GM18519 (cell line): ENCODE measurements at regions not wholly inside any gene's neighbourhood (a gene's known extent, or its start where the extent isn't known, plus 50 kb on each side); places are given as distances from the start of the nearest gene placed in this dataset.
"Not testable (repeated sequence)": the region's sequence is repeated elsewhere in the genome, so short reads cannot be mapped to it uniquely, and the experiment has no call there.

Source experiments
- ATAC-seq: cut with Tn5 transposase; IDR thresholded peaks from one replicate; pipeline ENCODE4 v1.9.1; 2021; ENCODE audit warnings: mild to moderate bottlenecking, moderate library complexity; ENCODE audit not compliant: unreplicated experiment, low FRiP score

DNA sequence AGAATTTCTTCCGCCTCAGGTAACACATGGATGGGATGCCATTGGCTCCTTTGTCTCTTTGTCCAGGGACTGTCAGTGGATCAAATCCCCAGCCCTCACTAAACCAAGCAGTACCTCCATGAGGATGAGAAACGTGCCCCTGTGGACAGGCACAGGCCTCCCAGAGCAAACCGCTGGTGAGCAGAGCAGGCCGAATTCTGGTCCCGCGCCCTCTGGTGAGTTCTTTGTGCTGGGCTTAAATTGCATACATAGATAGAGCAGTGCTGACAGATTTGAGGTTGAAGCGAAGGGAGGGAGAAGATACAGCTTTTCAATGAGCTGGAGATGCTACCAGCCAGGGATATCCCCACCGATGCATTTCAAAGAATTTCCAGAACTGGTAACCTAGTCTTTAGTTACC is 143.8 kb downstream of the HSD17B3 start:
- no peak for ATAC-seq

DNA sequence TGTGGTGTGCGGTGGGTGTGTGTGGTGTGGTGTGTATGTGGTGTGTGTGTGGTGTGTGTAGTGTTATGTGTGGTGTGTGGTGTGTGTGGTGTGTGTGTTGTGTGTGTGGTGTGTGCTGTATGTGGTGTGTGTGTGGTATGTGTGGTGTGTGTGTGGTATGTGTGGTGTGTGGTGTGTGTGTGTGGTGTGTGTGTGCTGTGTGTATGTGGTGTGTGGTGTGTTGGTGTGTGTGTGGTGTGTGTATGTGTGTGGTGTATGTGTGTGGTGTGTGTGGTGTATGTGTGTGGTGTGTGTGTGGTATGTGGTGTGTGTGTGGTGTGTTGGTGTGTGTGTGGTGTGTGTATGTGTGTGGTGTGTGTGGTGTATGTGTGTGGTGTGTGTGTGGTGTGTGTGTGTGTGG is 144.3 kb downstream of the HSD17B3 start:
- ATAC-seq = no peak

DNA sequence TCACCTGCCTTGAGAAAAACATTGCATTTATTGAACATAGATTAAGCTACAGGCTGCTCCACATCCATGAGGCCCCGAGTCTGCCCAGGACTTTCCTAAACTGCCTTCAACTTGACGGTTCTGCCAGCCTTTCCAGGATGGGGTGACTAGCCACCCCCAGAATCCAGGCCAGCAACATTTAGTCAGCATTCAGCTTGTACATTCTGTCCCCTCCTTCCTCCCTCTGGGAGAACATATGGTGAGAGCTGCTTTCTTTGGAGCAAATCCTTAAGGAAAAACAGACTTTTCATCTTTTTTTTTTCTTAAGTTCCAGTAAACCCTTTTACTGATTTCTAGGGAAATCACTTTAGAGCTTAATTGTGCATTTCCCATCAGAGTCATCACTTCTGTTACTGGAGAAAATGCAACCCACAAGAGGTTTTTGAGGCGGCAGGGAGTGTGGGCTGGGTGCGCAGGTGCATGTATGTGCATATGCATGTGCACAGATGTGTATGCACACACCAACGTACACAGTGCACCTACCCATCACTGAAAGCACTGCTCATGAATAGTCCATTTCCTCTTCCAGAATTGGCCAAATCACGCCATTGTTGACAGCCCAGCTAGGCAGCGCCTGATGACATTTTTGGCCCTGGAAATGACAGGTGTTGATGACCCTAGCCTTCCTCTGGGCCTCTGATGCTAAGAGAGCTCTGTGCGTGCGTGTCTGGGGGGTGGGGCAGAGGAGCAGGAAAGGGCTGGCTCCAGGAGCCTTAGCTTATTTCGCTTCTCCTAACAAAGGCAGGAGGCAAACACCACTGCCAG is 145.6 kb downstream of the HSD17B3 start:
- no peak for ATAC-seq

DNA sequence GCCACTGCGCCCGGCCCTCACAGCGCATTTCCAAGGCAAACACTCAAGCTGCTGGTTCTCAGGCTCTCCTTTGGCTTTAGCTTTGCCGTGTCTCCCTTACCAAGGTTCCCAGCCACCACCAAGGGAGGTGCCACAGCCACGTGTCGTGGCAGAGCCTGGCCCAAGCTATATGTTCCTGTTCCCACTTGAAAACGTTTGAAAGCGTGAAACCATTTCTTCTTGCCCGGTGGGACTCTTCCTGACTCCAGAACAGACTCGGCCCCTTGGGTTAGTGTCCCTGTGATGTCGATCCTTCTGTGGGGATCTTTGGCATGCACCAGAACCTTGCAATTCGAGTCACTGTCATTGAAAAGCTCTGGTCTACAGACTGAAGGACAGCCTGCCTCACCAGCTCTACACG is 147.9 kb downstream of the HSD17B3 start:
- no peak for ATAC-seq

DNA sequence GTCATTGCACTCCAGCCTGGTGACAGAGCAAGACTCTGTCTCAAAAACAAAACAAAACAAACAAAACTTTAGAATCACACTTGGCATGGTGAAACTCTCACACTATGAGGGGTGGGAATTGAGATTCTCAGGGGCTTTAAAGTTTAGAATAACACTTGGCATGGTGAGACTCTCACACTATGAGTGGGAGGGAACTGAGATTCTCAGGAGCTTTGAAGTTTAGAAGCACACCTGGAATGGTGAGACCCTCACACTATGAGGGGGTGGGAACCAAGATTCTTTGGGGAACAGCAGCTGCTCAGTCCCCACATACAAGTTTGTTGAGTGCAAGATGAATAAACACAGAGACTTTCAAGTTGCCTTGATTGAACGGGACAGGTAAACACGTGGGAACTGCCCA is 149.4 kb downstream of the HSD17B3 start:
- ATAC-seq = no peak

DNA sequence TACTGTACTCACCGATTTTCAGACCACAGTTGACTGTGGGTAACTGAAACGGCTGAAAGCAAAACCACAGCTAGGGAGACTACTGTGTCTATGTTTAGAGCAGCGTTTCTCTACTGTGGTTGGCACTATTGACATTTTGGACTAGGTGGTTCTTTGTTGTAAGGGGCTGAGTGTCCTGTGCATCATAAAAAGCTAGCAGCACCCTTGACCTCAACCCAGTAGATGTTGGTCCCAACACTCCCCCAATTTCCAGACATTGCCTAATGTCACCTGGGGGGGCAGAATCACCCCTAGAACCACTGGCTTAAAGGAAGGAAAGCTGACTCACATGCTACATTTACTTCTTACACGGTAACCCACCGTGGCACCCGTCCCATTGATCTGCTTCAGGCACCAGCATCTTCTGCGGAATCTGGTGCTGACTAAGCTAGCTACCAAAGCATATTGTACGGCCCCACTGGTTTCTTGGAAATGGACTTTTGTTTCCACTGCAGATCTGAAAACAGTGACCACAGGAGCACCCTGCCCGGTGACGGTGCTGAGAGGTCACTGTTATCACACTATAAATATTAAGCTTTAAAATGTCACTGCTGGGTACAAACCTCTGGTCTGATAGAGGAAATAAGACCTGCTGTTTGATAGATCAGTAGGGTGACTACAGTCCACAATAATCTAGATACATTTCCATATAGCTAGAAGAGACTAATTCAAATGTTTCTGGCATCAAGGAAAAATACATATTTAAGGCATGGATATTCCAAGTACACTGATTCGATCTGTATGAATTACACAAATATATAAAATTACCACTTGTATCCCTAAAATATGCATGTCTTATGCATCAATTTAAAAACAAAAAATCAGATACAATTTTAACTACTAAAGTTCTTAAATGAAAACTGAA is 151.4 kb downstream of the HSD17B3 start:
- ATAC-seq = peak; percentile 75

DNA sequence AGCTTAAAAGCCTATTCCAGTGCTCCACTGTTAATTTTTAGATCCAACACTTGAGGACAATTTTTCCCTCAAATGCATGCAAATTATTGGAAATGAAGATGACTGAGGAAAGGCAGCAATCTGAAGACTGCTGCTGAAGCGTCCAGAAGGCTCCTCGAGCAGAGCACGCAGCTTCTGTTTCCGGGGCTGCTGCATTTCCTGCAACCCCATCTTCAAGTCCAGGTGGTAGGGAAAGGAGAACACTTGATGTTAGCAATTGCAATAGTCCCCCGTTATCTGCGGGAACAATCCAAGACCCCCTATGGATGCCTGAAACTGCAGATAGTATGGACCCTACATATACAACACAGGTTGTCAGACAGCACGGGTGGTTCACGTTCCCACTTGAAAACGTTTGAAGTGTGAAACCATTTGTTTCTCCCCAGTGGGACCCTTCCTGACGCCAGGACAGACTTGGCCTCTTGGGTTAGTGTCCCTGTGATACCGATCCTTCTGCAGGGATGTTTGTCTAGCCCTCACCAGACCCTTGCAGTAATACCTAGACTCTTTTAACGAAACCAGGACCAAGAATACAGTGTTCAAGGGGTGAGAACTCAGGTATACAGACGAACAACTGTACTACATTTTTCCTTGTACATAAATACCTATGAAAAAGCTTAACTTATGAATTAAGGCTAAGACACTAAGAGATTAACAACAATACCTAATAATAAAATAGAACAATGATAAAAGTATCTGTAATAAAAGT is 152.3 kb downstream of the HSD17B3 start:
- ATAC-seq = peak; percentile 24

DNA sequence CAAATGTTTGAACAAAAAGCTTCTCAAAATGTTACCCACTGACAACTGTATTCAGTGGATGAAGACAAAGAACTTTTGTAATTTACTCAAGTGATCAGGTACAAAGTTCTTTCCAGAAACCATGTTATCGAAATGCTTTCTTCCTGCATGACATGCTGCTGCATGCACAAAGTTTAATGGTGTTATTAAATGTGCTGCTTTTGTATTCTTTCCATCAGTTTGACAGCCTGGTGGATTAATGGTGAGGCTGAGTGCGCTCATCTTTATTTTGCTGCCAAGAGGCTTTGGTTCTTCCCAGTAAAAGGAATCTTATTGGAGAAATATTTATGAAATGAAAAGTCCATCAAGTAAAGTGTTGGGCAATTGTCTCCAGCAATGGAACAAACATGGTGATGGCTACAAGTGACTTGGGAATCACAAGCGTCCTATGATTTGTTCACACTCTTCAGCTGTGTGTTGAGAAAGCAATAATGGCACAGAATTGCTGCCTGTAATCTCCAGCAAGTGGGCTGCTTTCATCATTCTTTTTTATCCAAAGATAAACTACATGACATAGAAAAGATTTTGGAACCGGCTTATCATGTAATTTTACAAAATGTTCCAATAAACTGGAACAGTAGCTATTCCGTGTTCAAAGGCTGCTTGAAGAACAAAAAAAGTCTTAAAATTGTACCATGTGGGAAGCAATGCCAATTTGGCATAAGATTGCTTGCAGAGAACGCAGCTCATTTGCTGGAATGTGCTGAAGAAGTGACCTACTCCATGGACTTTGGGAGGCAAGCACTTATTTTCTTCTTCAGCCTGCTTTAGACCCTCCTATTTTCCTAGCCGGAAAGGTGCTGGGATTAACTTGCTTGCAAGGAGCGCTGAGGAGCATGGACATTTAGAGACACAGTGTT is 153.1 kb downstream of the HSD17B3 start:
- ATAC-seq = no peak

DNA sequence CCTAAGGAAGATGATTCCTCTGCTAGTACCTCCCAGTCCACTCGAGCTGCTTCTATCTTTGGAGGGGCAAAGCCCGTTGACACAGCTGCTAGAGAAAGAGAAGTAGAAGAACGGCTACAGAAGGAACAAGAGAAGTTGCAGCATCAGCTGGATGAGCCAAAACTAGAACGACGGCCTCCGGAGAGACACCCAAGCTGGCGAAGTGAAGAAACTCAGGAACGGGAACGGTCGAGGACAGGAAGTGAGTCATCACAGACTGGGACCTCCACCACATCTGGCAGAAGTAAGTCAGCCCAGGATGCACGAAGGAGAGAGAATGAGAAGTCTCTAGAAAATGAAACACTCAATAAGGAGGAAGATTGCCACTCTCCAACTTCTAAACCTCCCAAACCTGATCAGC is 154.9 kb downstream of the HSD17B3 start:
- ATAC-seq = not testable (repeated sequence)

DNA sequence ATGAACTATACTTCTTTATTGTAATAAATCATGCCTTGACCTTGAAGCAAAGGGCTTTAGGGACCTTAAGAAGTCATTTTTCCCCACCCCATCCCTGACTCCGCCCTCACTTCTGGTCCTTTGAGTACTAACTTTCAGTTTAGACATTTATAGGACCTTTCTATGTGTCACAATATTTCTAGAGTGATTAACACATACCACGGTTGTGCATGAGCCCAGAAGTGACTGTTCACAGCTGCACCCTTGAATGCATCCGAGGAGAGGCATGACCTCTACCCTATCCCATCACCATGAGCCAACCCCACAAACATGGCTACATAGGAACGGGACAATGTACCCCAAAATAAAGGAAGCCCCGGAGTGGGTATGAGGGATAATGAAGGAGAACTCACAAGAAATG is 160.3 kb downstream of the HSD17B3 start:
- ATAC-seq = no peak

DNA sequence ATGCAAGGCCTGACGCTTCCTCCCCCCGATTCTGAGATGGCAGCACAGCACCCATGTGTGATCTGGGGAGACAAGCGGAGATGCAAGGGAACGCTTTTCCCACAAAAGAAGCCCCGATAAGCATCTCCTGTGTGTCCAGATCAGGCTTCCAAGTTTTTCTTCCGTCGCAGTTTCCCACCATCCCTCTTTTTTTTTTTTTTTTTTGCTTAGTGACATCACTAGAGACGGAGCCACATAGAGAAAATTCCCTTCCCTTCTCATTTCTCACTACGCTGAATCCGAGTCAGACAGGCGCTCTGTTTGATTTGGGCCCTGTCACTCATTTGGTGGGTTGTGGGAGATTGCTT is 160.9 kb downstream of the HSD17B3 start:
- no peak for ATAC-seq

DNA sequence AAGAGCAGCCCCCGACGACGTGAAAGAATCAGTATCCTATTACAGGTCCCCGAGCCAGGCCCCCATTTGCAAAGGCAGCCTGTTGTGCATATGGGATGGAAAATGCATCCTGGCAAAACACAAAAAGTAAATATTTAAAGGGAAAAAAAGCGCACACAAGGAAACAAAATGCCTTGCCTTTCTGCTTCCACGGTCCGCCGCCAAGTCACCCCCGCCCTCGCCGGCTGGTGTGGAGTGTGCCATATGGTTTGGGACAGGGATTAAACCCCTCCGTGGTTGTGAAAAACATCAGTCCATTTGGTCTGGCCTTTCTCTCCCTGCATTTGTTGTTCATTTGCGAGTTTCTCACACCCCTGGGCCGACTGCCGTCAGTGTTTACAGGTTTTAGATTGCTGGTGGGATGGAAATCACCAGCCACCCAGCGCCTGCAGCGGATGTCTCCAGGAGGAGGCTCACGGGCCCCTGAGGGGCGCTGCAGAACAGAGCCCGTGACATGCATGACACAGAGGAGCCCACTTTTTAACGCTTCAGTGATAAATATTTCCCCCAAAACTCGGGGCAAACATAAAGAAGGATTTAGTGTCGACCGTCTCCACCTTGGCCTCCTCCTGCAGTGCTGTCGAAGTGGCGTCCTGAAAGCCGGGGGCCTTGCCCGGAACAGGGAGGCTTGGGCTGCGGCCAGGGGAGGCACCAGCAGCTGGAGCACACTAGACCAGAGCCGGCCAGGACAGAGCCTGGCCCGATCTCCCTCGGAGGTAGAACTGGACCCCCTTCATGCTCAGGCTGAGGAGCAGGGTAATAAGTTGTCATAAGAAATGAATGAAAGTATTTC is 161.5 kb downstream of the HSD17B3 start:
- ATAC-seq = no peak

DNA sequence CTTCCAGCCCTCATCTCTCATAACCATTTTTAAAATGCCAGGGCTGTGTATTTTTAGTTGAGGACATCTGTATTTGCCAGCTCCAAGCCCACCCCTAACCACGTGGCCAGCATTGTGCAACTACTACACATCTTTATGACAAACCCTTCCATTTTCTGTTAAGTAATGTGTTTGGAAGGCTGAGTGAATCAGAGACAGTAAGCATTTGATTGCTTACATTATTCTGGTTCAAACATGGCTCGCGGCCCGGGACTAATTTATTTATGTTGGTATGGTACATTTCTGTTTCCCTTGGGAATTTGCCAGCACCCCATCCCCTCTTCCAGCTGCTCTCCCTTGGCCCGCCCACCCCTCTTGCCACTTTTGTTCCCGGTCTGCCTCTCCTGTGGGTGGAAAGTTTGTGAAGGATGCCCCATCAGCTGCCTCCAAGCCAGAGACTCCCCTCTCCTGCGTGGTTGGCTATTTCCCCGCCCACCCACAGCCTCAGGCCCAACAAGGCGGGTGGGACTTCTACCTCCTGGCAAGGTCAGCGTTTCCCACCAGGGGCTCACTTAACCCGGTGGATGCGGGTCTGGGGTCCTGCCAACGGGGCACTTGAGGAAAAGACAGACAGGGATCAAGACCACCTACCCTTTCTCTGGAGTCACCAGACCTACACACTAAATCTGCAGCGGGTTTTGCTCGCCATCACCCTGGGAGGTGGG is 162.2 kb downstream of the HSD17B3 start:
- no peak for ATAC-seq

DNA sequence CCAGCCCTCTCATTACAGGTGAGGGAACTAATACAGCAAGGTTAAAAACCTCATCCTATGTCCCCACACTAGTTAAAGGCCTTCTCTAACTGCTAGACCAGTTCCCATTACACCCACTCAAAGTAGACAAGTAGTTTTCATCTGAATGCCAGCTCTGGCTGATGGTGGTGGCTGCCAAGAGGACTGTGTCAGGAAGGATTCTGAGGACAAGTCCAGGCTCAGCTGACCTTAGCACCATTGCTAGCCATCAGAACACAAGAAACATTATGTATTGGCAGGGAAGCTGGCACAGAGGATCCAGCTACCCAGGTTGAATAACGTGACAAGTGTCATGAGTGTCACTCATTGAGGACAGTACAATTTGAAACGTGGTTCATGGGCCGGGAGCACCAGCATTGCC is 163.4 kb downstream of the HSD17B3 start:
- no peak for ATAC-seq

DNA sequence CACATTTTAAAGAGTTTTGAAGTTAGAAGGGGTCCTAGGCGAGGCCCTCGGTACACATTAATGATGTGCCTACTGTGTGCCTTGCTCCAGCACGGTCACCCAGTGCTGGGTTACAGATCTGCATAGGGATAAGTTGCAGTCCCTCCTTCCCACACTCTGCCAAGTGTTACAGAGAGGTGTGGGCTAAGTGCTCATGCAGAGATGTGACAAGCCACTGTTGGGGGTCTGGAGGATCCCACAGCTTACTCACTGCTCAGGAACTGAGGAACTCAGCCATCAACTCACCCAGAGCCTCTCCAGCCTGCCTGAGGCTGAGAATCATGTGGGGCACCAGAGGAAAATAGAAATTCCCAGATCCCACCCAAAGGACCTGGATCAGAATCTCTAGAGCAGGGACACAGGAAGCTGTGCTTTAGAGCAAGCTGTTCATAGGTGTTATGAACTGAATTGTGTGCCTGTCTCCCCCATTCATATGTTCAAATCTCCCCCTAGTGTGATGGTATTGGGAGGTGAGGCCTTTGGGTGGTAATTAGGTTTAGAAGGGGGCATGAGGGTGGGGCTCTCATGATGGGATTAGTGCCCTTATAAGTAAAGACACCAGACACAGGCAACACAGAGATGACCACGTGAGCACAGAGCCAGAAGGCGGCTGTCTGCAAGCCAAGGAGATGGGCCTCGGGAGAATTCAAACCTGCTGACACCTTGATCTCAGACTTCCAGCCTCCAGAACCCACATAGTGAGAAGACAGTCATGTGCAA is 164.1 kb downstream of the HSD17B3 start:
- ATAC-seq = peak; percentile 16

DNA sequence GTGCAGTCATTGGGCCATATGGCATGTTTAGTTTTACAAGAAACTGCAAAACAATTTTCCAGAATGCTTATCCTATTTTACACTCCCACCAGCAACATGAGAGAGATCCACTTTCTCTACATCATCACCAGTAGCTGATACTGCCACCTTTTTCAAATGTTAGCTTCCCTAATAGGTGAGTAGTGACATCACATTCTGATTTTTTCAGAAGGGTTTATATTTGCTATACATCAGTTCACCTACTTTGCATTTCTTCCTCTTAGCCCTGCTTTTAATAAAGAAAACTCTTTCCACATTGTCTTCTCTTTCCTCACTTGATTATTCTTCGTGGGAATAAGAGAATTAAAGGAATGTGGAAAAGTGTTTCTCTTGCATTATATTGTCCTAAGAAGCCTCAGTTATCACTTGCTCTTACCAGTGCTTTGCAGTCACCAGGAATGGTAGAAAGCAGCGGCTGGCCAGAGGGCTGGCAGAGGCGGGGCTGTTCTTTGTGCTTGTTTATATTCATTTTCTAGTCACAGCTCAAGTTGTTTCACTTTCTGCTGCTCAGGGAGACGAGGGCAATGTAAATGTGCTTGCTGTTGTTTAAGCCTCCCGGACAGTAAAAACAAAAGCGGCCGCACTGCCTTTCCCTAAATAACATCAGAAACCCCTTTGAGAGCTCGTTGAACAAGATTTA is 164.8 kb downstream of the HSD17B3 start:
- peak; percentile 91 for ATAC-seq

DNA sequence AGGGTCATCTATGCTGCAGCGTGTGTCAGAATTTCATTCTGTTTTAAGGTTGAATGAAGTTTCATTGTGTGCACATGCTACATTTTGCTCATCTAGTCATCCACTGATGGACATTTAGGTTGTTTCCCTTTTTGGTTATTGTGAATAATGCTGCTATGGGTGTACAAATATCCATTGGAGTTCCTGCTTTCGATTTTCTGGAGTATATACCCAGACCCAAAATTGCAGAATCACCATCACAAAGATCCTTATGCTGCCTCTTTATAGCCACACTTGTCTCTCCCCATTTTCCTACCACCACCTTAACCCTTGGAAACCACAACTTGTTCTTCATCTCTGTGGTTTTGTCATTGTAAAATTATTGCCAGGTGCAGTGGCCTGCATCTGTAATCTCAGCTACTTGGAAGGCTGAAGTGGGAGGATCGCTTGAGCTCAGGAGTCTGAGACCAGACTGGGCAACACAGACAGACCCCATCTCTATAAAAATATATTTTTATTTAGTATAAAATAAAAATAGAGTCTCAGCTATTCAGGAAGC is 166.2 kb downstream of the HSD17B3 start:
- ATAC-seq = no peak
